H9 (cell line): ENCODE measurements at regions not wholly inside any gene's neighbourhood (a gene's known extent, or its start where the extent isn't known, plus 50 kb on each side); places are given as distances from the start of the nearest gene placed in this dataset.

Source experiments
- DNase-seq: peaks from one replicate; pipeline ENCODE4 v3.0.0-alpha.2; 2017
- H2AFZ ChIP-seq: one replicate; pipeline ENCODE4 v1.6.1; 2013; ENCODE audit warnings: mild to moderate bottlenecking, low read length, control low read depth, moderate library complexity
- H2AK5ac ChIP-seq: 2 replicates; pipeline ENCODE4 v1.6.1; 2013; ENCODE audit warnings: low read length, control low read depth, mixed read lengths; ENCODE audit not compliant: insufficient read length
- H2BK120ac ChIP-seq: one replicate; pipeline ENCODE4 v1.6.1; 2013; ENCODE audit warnings: low read depth, mild to moderate bottlenecking, low read length, control low read depth, inconsistent platforms; ENCODE audit not compliant: poor library complexity, severe bottlenecking
- H2BK12ac ChIP-seq: 2 replicates; pipeline ENCODE4 v1.6.1; 2013; ENCODE audit warnings: low read length, control low read depth, mixed read lengths, low read depth; ENCODE audit not compliant: insufficient read length
- H2BK15ac ChIP-seq: 2 replicates; pipeline ENCODE4 v1.6.1; 2013; ENCODE audit warnings: low read depth, low read length, control low read depth
- H2BK20ac ChIP-seq: one replicate; pipeline ENCODE4 v1.6.1; 2013; ENCODE audit warnings: low read depth, mild to moderate bottlenecking, low read length, control low read depth, inconsistent platforms; ENCODE audit not compliant: poor library complexity, severe bottlenecking
- H2BK5ac ChIP-seq: 2 replicates; pipeline ENCODE4 v1.6.1; 2013; ENCODE audit warnings: low read length, control low read depth, mixed read lengths; ENCODE audit not compliant: insufficient read length
- H3K14ac ChIP-seq: 2 replicates; pipeline ENCODE4 v1.6.1; 2013; ENCODE audit warnings: low read length, control low read depth; ENCODE audit not compliant: insufficient read depth
- H3K18ac ChIP-seq: 2 replicates; pipeline ENCODE4 v1.6.1; 2013; ENCODE audit warnings: low read depth, mild to moderate bottlenecking, mixed read lengths, low read length, control low read depth; ENCODE audit not compliant: insufficient read length
- H3K23ac ChIP-seq: 2 replicates; pipeline ENCODE4 v1.6.1; 2013; ENCODE audit warnings: low read length, control low read depth, mixed read lengths, low read depth; ENCODE audit not compliant: insufficient read length
- H3K23me2 ChIP-seq: 2 replicates; pipeline ENCODE4 v1.6.1; 2013; ENCODE audit warnings: low read depth, mild to moderate bottlenecking, mixed read lengths, low read length, control low read depth; ENCODE audit not compliant: insufficient read length, poor library complexity, severe bottlenecking
- H3K27ac ChIP-seq: 2 replicates; pipeline ENCODE4 v1.5.1; 2013; ENCODE audit warnings: low read length, control low read depth, mixed read lengths, low read depth; ENCODE audit not compliant: insufficient read length
- H3K27me3 ChIP-seq: 2 replicates; pipeline ENCODE4 v1.6.1; 2013; ENCODE audit warnings: low read length, control low read depth, inconsistent platforms; ENCODE audit not compliant: insufficient read depth
- H3K4ac ChIP-seq: 2 replicates; pipeline ENCODE4 v1.6.1; 2013; ENCODE audit warnings: low read depth, mild to moderate bottlenecking, control low read depth, inconsistent platforms, low read length, moderate library complexity
- H3K4me1 ChIP-seq: 2 replicates; pipeline ENCODE4 v1.6.1; 2013; ENCODE audit warnings: low read length, control low read depth, inconsistent platforms; ENCODE audit not compliant: insufficient read depth
- H3K4me2 ChIP-seq: 2 replicates; pipeline ENCODE4 v1.6.1; 2013; ENCODE audit warnings: low read length, control low read depth, mixed read lengths; ENCODE audit not compliant: insufficient read length, insufficient read depth
- H3K56ac ChIP-seq: 2 replicates; pipeline ENCODE4 v1.6.1; 2013; ENCODE audit warnings: low read depth, mild to moderate bottlenecking, mixed read lengths, low read length, control low read depth; ENCODE audit not compliant: insufficient read length
- H3K79me1 ChIP-seq: 2 replicates; pipeline ENCODE4 v1.6.1; 2013; ENCODE audit warnings: low read depth, mild to moderate bottlenecking, moderate library complexity, low read length, control low read depth, inconsistent platforms; ENCODE audit not compliant: insufficient read depth, poor library complexity, severe bottlenecking
- H3K79me2 ChIP-seq: 2 replicates; pipeline ENCODE4 v1.6.1; 2013; ENCODE audit warnings: low read length, control low read depth, inconsistent platforms; ENCODE audit not compliant: insufficient read depth
- H3K9ac ChIP-seq: 2 replicates; pipeline ENCODE4 v1.6.1; 2013; ENCODE audit warnings: low read length, control low read depth, mixed read lengths; ENCODE audit not compliant: insufficient read length; ENCODE audit errors: extremely low read depth
- H3K9me3 ChIP-seq: one replicate; pipeline ENCODE4 v1.6.1; 2013; ENCODE audit warnings: low read depth, low read length, inconsistent platforms; ENCODE audit not compliant: control insufficient read depth
- H3T11ph ChIP-seq: one replicate; pipeline ENCODE4 v1.6.1; 2013; ENCODE audit warnings: mild to moderate bottlenecking, low read length, control low read depth, inconsistent platforms
- H4K20me1 ChIP-seq: one replicate; pipeline ENCODE4 v1.6.1; 2013; ENCODE audit not compliant: control insufficient read depth, insufficient read length, insufficient read depth
- H4K5ac ChIP-seq: 2 replicates; pipeline ENCODE4 v1.6.1; 2013; ENCODE audit warnings: low read depth, mild to moderate bottlenecking, mixed read lengths, low read length, control low read depth; ENCODE audit not compliant: insufficient read length
- H4K8ac ChIP-seq: replicated peaks from 2 replicates; pipeline ENCODE4 v1.6.1; 2013; ENCODE audit warnings: low read length, control low read depth, mixed read lengths, low read depth; ENCODE audit not compliant: insufficient read length
- H4K91ac ChIP-seq: 2 replicates; pipeline ENCODE4 v1.6.1; 2013; ENCODE audit warnings: low read depth, mild to moderate bottlenecking, moderate library complexity, mixed read lengths, low read length, control low read depth; ENCODE audit not compliant: insufficient read length
- H3K27ac Mint-ChIP-seq, 3 experiments: 2 replicates in 2 of 3; 3 replicates in 1 of 3; pipeline ENCODE4 v1.8.0; 2020 to 2021; ENCODE audit warnings: mixed read lengths in 3 of 3, mild to moderate bottlenecking in 1 of 3, moderate library complexity in 1 of 3
- H3K27me3 Mint-ChIP-seq: 2 replicates; pipeline ENCODE4 v1.8.0; 2021; ENCODE audit warnings: low read depth, mild to moderate bottlenecking, moderate library complexity, mixed read lengths
- H3K36me3 Mint-ChIP-seq, 3 experiments: 2 replicates in 2 of 3; 3 replicates in 1 of 3; pipeline ENCODE4 v1.8.0; 2020 to 2021; ENCODE audit warnings: low read depth in 3 of 3, mixed read lengths in 3 of 3; ENCODE audit not compliant: insufficient read depth in 1 of 3
- H3K4me1 Mint-ChIP-seq, 2 experiments: 2 replicates each; pipeline ENCODE4 v1.8.0; 2020; ENCODE audit warnings: mixed read lengths in 2 of 2
- H3K4me3 Mint-ChIP-seq, 2 experiments: 2 replicates in 1 of 2; 3 replicates in 1 of 2; pipeline ENCODE4 v1.8.0; 2020 to 2021; ENCODE audit warnings: mild to moderate bottlenecking in 2 of 2, mixed read lengths in 2 of 2, moderate library complexity in 1 of 2
- H3K9me3 Mint-ChIP-seq, 2 experiments: 2 replicates in 1 of 2; 3 replicates in 1 of 2; pipeline ENCODE4 v1.8.0; 2020; ENCODE audit warnings: mild to moderate bottlenecking in 2 of 2, mixed read lengths in 2 of 2, moderate library complexity in 1 of 2
- WGBS: extraction: QIAGEN DNeasy Blood & Tissue Kit; methylation state at CpG from one replicate; pipeline ENCODE4 v1.1.7; 2013; ENCODE audit warnings: missing lambda C conversion rate, low lambda C conversion rate, mixed read lengths; ENCODE audit not compliant: insufficient read length; ENCODE audit errors: extremely low coverage; 5-methylcytosine and 5-hydroxymethylcytosine counted together
- TF ChIP-seq, protein P1 (sequence below): fragments of 200-600 bp; sonication (generic); conservative IDR thresholded peaks from 3 replicates; pipeline ENCODE4 v1.8.0; 2021; ENCODE audit warnings: antibody characterized with exemption, mild to moderate bottlenecking

DNA sequence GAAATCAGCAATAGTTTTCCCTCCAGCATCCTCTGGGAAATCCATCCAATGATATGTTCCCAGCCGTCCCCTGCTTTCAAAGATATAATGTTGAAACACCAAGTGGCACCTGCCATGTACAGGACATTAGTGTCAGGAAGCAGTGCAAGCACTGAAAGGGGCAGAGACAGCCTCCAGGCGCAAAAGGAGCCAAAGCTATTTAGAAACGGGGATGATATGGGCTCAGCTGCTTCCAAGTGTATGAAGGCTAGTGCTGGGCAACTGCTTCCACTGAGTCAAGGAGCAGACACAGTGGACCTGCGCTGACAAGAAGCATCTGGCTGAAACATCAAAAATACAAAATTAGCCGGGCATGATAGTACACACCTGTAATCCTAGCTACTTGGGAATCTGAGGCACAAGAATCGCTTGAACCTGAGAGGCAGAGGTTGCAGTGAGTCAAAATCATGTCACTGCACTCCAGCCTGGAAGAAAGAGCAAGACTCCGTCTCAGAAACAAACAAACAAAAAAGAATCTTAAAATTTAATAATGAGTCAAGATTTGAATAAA is 119.7 kb downstream of the AQP9 start:
- no peak overlapping the region for H3K4ac ChIP-seq
- no peak overlapping the region for H3K18ac ChIP-seq
- no peak overlapping the region for H4K8ac ChIP-seq
- H2BK15ac ChIP-seq = no peak overlapping the region
- H2BK20ac ChIP-seq = no peak overlapping the region
- H3K4me2 ChIP-seq = no peak overlapping the region
- peaks cover 8% of the 10 kb centered on the region for H3K9me3 ChIP-seq
- H3K27ac ChIP-seq = no peak overlapping the region
- H2BK12ac ChIP-seq = no peak overlapping the region
- no peak overlapping the region for H3T11ph ChIP-seq
- H4K20me1 ChIP-seq = no peaks in the 10 kb centered on the region
- no peak overlapping the region for H3K14ac ChIP-seq
- no peak overlapping the region for H2AFZ ChIP-seq
- Mint-ChIP-seq H3K27me3 (peaks cover 1% of the 10 kb centered on the region), H3K4me1 (peaks cover 33 to 46% of the 10 kb centered on the region in 2 experiments), H3K36me3 (peaks cover 6 to 24% (median 17%) of the 10 kb centered on the region in 3 experiments; a peak in 6 of 7 replicates), H3K4me3 (no peak overlapping the region), H3K9me3 (peaks cover 14 to 19% of the 10 kb centered on the region in 2 experiments), H3K27ac (no peak overlapping the region)
- no peak overlapping the region for H3K56ac ChIP-seq
- H3K9ac ChIP-seq = no peak overlapping the region
- no CpG with 5 or more reads among the region's 7 CpGs for WGBS
- H3K79me2 ChIP-seq = no peaks in the 10 kb centered on the region
- no peak for DNase-seq
- H3K23ac ChIP-seq = no peak overlapping the region
- H4K5ac ChIP-seq = no peak overlapping the region
- H3K4me1 ChIP-seq = peaks cover 18% of the 10 kb centered on the region; the same call in 1 of the 2 replicates
- TF ChIP-seq, protein P1, sequence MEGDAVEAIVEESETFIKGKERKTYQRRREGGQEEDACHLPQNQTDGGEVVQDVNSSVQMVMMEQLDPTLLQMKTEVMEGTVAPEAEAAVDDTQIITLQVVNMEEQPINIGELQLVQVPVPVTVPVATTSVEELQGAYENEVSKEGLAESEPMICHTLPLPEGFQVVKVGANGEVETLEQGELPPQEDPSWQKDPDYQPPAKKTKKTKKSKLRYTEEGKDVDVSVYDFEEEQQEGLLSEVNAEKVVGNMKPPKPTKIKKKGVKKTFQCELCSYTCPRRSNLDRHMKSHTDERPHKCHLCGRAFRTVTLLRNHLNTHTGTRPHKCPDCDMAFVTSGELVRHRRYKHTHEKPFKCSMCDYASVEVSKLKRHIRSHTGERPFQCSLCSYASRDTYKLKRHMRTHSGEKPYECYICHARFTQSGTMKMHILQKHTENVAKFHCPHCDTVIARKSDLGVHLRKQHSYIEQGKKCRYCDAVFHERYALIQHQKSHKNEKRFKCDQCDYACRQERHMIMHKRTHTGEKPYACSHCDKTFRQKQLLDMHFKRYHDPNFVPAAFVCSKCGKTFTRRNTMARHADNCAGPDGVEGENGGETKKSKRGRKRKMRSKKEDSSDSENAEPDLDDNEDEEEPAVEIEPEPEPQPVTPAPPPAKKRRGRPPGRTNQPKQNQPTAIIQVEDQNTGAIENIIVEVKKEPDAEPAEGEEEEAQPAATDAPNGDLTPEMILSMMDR = no peak
- no peak overlapping the region for H2BK120ac ChIP-seq
- no peaks in the 10 kb centered on the region for H3K27me3 ChIP-seq
- H4K91ac ChIP-seq = no peak overlapping the region
- no peaks in the 10 kb centered on the region for H3K23me2 ChIP-seq
- H3K79me1 ChIP-seq = no peaks in the 10 kb centered on the region
- H2AK5ac ChIP-seq = no peak overlapping the region
- H2BK5ac ChIP-seq = no peak overlapping the region
